Endothelial cell of umbilical vein (primary cell): ENCODE measurements at regions not wholly inside any gene's neighbourhood (a gene's known extent, or its start where the extent isn't known, plus 50 kb on each side); places are given as distances from the start of the nearest gene placed in this dataset.

ENCODE experiments used
- BruUV-seq: library from RNA; stranded (reverse); fragments of 400-500 nt; replicated peaks from 2 replicates; lab custom pipeline; 2021; lab: Mats Ljungman, UMichigan
- CTCF ChIA-PET: fragments of 300-600, 350-600 bp; sonication (Branson Sonifier 250); formaldehyde crosslinking; loops from one replicate; lab custom pipeline; 2021; ENCODE audit warnings: antibody characterized with exemption, inconsistent platforms; lab: Charles Lee
- POLR2A ChIA-PET: fragments of 300-600, 350-600 bp; sonication (Branson Sonifier 250); formaldehyde crosslinking; loops from one replicate; lab custom pipeline; 2021; ENCODE audit warnings: antibody characterized with exemption, inconsistent platforms; lab: Charles Lee
- DNase-seq: peaks from one replicate; pipeline ENCODE4 v3.0.0-alpha.2; 2011; ENCODE audit warnings: low read depth, low spot score
- FAIRE-seq: peaks from 2 replicates; lab custom pipeline; 2011; peaks lifted over from hg19 to GRCh38; lab: Jason Lieb, UNC
- H2AFZ ChIP-seq: 2 replicates; pipeline ENCODE4 v1.6.0; 2012; ENCODE audit warnings: low read depth, low read length, control low read depth, inconsistent platforms
- H3K27ac ChIP-seq: 2 replicates; pipeline ENCODE4 v1.5.1; 2011; ENCODE audit warnings: low read depth, mild to moderate bottlenecking, control low read depth, low read length, moderate library complexity; ENCODE audit not compliant: insufficient read depth
- H3K27me3 ChIP-seq, 2 experiments: 2 replicates each; pipeline versions ENCODE4 v1.6.0 to v1.6.1; 2011; ENCODE audit warnings: low read length in 2 of 2, mixed read lengths in 1 of 2; ENCODE audit not compliant: control insufficient read depth in 2 of 2, insufficient read depth in 2 of 2
- H3K36me3 ChIP-seq, 2 experiments: 2 replicates in 1 of 2; 3 replicates in 1 of 2; pipeline ENCODE4 v1.5.1; 2011; ENCODE audit warnings: low read length in 2 of 2, mild to moderate bottlenecking in 1 of 2, moderate library complexity in 1 of 2; ENCODE audit not compliant: control insufficient read depth in 2 of 2, insufficient read depth in 2 of 2; ENCODE audit errors: extremely low read depth in 1 of 2
- H3K4me1 ChIP-seq: 3 replicates; pipeline ENCODE4 v1.5.1; 2011; ENCODE audit warnings: mild to moderate bottlenecking, low read length; ENCODE audit not compliant: control insufficient read depth, insufficient read depth; ENCODE audit errors: extremely low read depth
- H3K4me2 ChIP-seq: 2 replicates; pipeline ENCODE4 v1.6.1; 2011; ENCODE audit warnings: low read length, control low read depth, mixed read lengths; ENCODE audit not compliant: insufficient read depth
- H3K4me3 ChIP-seq, 3 experiments: fragments of 200-600 bp in 1 of 3; sonication (generic), shearing (Covaris generic) in 1 of 3; replicated peaks in 1 of 3; 2 replicates each; pipeline ENCODE4 v1.5.1; 2011 to 2016; ENCODE audit warnings: control low read depth in 3 of 3, low read length in 3 of 3, mild to moderate bottlenecking in 2 of 3, inconsistent platforms in 1 of 3, low read depth in 1 of 3, moderate library complexity in 1 of 3; ENCODE audit not compliant: insufficient read depth in 1 of 3
- H3K79me2 ChIP-seq: 2 replicates; pipeline ENCODE4 v1.6.0; 2012; ENCODE audit warnings: low read length, inconsistent platforms; ENCODE audit not compliant: control insufficient read depth, insufficient read depth
- H3K9ac ChIP-seq: replicated peaks from 2 replicates; pipeline ENCODE3; 2011; ENCODE audit warnings: low read length, control low read depth; ENCODE audit not compliant: insufficient read depth; ENCODE audit errors: extremely low read depth
- H3K9me1 ChIP-seq: replicated peaks from 3 replicates; pipeline ENCODE4 v1.6.0; 2011; ENCODE audit warnings: mild to moderate bottlenecking, low read length; ENCODE audit not compliant: control insufficient read depth, insufficient read depth; ENCODE audit errors: extremely low read depth
- H3K9me3 ChIP-seq: replicated peaks from 2 replicates; pipeline ENCODE4 v1.5.1; 2012; ENCODE audit warnings: low read length, inconsistent platforms; ENCODE audit not compliant: control insufficient read depth, insufficient read depth
- H4K20me1 ChIP-seq: replicated peaks from 2 replicates; pipeline ENCODE3; 2011; ENCODE audit warnings: mild to moderate bottlenecking, low read length; ENCODE audit not compliant: control insufficient read depth, insufficient read depth; ENCODE audit errors: extremely low read depth
- EZH2 ChIP-seq: IDR thresholded peaks from 2 replicates; pipeline ENCODE4 v1.6.1; 2012; ENCODE audit warnings: borderline replicate concordance, low read depth, mild to moderate bottlenecking, moderate library complexity, low read length, inconsistent platforms; ENCODE audit not compliant: severe bottlenecking
- FOS ChIP-seq: IDR thresholded peaks from 2 replicates; pipeline ENCODE4 v1.6.1; 2011; ENCODE audit warnings: mild to moderate bottlenecking, low read length, moderate library complexity, borderline replicate concordance; ENCODE audit not compliant: insufficient read depth
- GATA2 ChIP-seq: IDR thresholded peaks from 2 replicates; pipeline ENCODE4 v1.7.0; 2011; ENCODE audit warnings: low read depth, mild to moderate bottlenecking, moderate library complexity, mixed read lengths, low read length; ENCODE audit not compliant: insufficient read length, insufficient read depth
- JUN ChIP-seq: IDR thresholded peaks from 2 replicates; pipeline ENCODE4 v1.6.1; 2011; ENCODE audit warnings: borderline replicate concordance, low read depth; ENCODE audit not compliant: insufficient read length, insufficient read depth
- MAX ChIP-seq: IDR thresholded peaks from 2 replicates; pipeline ENCODE4 v1.6.1; 2011; ENCODE audit not compliant: insufficient read depth, insufficient read length
- MYC ChIP-seq: IDR thresholded peaks from one replicate; pipeline ENCODE4 v1.6.1; 2011; ENCODE audit warnings: mild to moderate bottlenecking, low read depth, low read length
- POLR2A ChIP-seq: IDR thresholded peaks from 2 replicates; pipeline ENCODE4 v1.6.1; 2012; ENCODE audit warnings: low read depth, mild to moderate bottlenecking, control low read depth, low read length
- POLR2AphosphoS5 ChIP-seq: IDR thresholded peaks from 2 replicates; pipeline ENCODE4 v1.6.1; 2012; ENCODE audit warnings: low read depth, mild to moderate bottlenecking, control low read depth, low read length, moderate library complexity; ENCODE audit not compliant: insufficient read depth
- dilution Hi-C: fragments of 300-500 bp; cut with MboI; formaldehyde crosslinking; loops from one replicate; pipeline ENCODE4 v1.15.0; 2019; ENCODE audit warnings: low sequenced_read_pairs; ENCODE audit not compliant: extremely low pct_ligation_motif_present
- intact Hi-C: fragments of 100-400 bp; cut with micrococcal nuclease; formaldehyde crosslinking; loops from one replicate; pipeline ENCODE4 v1.10.0; 2022
- TF ChIP-seq, protein P1 (sequence below), 2 donors: IDR thresholded peaks; 1 replicate in 1 of 2; 2 replicates in 1 of 2; pipeline ENCODE4 v1.5.1; 2011; ENCODE audit warnings: low read length in 2 of 2, mild to moderate bottlenecking in 2 of 2, moderate library complexity in 2 of 2, control low read depth in 1 of 2, inconsistent platforms in 1 of 2, low read depth in 1 of 2; ENCODE audit not compliant: insufficient read depth in 1 of 2; ENCODE audit errors: extremely low read depth in 1 of 2

DNA sequence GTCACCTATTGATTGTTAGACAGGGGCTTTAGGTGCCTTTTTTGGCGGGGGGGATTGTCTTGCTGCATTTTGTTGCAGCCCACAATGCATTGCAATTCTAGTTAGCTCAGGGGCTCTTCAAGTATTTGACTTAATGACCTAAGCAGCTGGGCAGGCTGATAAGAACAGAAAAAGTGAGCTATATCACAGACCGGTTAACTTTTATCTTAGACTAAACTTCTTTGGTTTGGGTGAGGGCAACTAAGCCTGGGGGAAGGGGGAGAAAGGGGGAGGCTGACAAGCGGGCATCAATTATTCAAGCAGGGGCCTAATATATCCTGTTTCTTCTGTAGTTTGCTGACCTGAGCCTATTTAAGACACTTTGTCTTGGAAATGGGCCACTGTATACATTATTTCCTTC lies 66.0 kb upstream of the GPR6 start:
- no peaks in the 10 kb centered on the region for H3K4me1 ChIP-seq
- H4K20me1 ChIP-seq: no peaks in the 10 kb centered on the region
- no peaks in the 10 kb centered on the region for H3K36me3 ChIP-seq
- H2AFZ ChIP-seq: no peak overlapping the region
- H3K9me3 ChIP-seq: no peaks in the 10 kb centered on the region
- POLR2A ChIA-PET: no interaction called here
- no peak overlapping the region for H3K4me3 ChIP-seq
- no peaks in the 10 kb centered on the region for H3K79me2 ChIP-seq
- no peak overlapping the region for H3K4me2 ChIP-seq
- no peak for DNase-seq
- intact Hi-C loops (no loop called here), dilution Hi-C loops (no loop called here)
- no peaks in the 10 kb centered on the region for H3K9me1 ChIP-seq
- H3K27ac ChIP-seq: no peak overlapping the region
- BruUV-seq: no TSS peak
- FAIRE-seq: no peak
- CTCF ChIA-PET: interaction anchor here (1.1 kb wide), 1 partner anchor 25 kb away, joined by 3 read pairs; no protein-coding TSS in a partner anchor
- H3K9ac ChIP-seq: no peak overlapping the region
- peaks cover 4 to 9% of the 10 kb centered on the region in 2 experiments for H3K27me3 ChIP-seq
- TF ChIP-seq POLR2A: no peak
- TF ChIP-seq, protein P1, sequence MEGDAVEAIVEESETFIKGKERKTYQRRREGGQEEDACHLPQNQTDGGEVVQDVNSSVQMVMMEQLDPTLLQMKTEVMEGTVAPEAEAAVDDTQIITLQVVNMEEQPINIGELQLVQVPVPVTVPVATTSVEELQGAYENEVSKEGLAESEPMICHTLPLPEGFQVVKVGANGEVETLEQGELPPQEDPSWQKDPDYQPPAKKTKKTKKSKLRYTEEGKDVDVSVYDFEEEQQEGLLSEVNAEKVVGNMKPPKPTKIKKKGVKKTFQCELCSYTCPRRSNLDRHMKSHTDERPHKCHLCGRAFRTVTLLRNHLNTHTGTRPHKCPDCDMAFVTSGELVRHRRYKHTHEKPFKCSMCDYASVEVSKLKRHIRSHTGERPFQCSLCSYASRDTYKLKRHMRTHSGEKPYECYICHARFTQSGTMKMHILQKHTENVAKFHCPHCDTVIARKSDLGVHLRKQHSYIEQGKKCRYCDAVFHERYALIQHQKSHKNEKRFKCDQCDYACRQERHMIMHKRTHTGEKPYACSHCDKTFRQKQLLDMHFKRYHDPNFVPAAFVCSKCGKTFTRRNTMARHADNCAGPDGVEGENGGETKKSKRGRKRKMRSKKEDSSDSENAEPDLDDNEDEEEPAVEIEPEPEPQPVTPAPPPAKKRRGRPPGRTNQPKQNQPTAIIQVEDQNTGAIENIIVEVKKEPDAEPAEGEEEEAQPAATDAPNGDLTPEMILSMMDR (IDR thresholded peaks at IDR 0.05; ENCODE audit: extremely low read depth in 1 of 2, insufficient read depth in 1 of 2, low read depth in 1 of 2, low read length in 2 of 2): no peak
- no peak for TF ChIP-seq POLR2AphosphoS5
- TF ChIP-seq EZH2: no peak
- TF ChIP-seq FOS: no peak
- TF ChIP-seq MYC: no peak
- TF ChIP-seq GATA2: no peak
- no peak for TF ChIP-seq JUN
- TF ChIP-seq MAX: no peak
